IPS DF 6.9 (cell line): ENCODE measurements at regions not wholly inside any gene's neighbourhood (a gene's known extent, or its start where the extent isn't known, plus 50 kb on each side); places are given as distances from the start of the nearest gene placed in this dataset.

ENCODE experiments used
- DNase-seq: peaks from one replicate; pipeline ENCODE4 v3.0.0-alpha.2; 2013; ENCODE audit warnings: low read depth, low spot score
- H3K27ac ChIP-seq: one replicate; pipeline ENCODE4 v1.5.1; 2013; ENCODE audit warnings: low read length, control low read depth
- H3K27me3 ChIP-seq: 2 replicates; pipeline ENCODE4 v1.6.1; 2013; ENCODE audit warnings: mild to moderate bottlenecking, low read length; ENCODE audit not compliant: control insufficient read depth, insufficient read depth
- H3K36me3 ChIP-seq: 2 replicates; pipeline ENCODE4 v1.6.1; 2013; ENCODE audit warnings: low read length; ENCODE audit not compliant: control insufficient read depth, insufficient read depth
- H3K4me1 ChIP-seq: 2 replicates; pipeline ENCODE4 v1.6.1; 2013; ENCODE audit warnings: low read length; ENCODE audit not compliant: control insufficient read depth, insufficient read depth
- H3K4me3 ChIP-seq: 2 replicates; pipeline ENCODE4 v1.5.1; 2013; ENCODE audit warnings: mild to moderate bottlenecking, low read length
- H3K9me3 ChIP-seq: 2 replicates; pipeline ENCODE4 v1.6.1; 2013; ENCODE audit warnings: low read length, inconsistent platforms; ENCODE audit not compliant: control insufficient read depth, insufficient read depth
- WGBS: extraction: QIAGEN DNeasy Blood & Tissue Kit; methylation state at CpG from one replicate; pipeline ENCODE4 v1.1.7; 2013; ENCODE audit warnings: mixed read lengths, missing lambda C conversion rate; ENCODE audit not compliant: insufficient read length, insufficient coverage; 5-methylcytosine and 5-hydroxymethylcytosine counted together

GRCh38 chr13:48761256-48761655 lies 107.5 kb downstream of the CYSLTR2 start:
- WGBS: no CpG with 5 or more reads among the region's 2 CpGs
- H3K27me3 ChIP-seq: no peaks in the 10 kb centered on the region
- no peak for DNase-seq
- no peak overlapping the region for H3K27ac ChIP-seq
- no peaks in the 10 kb centered on the region for H3K9me3 ChIP-seq
- no peaks in the 10 kb centered on the region for H3K36me3 ChIP-seq
- H3K4me3 ChIP-seq: no peak overlapping the region
- peaks cover 2% of the 10 kb centered on the region; the same call in 1 of the 2 replicates for H3K4me1 ChIP-seq

- DNase-seq: peak; percentile 75
- no CpG with 5 or more reads among the region's 4 CpGs for WGBS
These were observed 115.5 kb downstream of the CYSLTR2 start for GRCh38 chr13:48769107-48769704.

GRCh38 chr13:48770372-48770771 lies 116.6 kb downstream of the CYSLTR2 start:
- no CpG with 5 or more reads among the region's 1 CpG for WGBS
- DNase-seq: no peak
- no peak overlapping the region for H3K27ac ChIP-seq
- no peaks in the 10 kb centered on the region for H3K9me3 ChIP-seq
- no peaks in the 10 kb centered on the region for H3K27me3 ChIP-seq
- no peaks in the 10 kb centered on the region for H3K4me1 ChIP-seq
- H3K36me3 ChIP-seq: no peaks in the 10 kb centered on the region
- H3K4me3 ChIP-seq: no peak overlapping the region

More at GRCh38 chr13:48769107-48769704, 115.5 kb downstream of the CYSLTR2 start:
- H3K9me3 ChIP-seq: no peaks in the 10 kb centered on the region
- no peak overlapping the region for H3K4me3 ChIP-seq
- H3K27me3 ChIP-seq: no peaks in the 10 kb centered on the region
- no peak overlapping the region for H3K27ac ChIP-seq
- no peaks in the 10 kb centered on the region for H3K4me1 ChIP-seq
- H3K36me3 ChIP-seq: no peaks in the 10 kb centered on the region

GRCh38 chr13:48772908-48773307 lies 119.2 kb downstream of the CYSLTR2 start:
- WGBS: no CpG with 5 or more reads among the region's 1 CpG
- H3K9me3 ChIP-seq: no peaks in the 10 kb centered on the region
- DNase-seq: no peak
- H3K4me1 ChIP-seq: no peaks in the 10 kb centered on the region
- no peaks in the 10 kb centered on the region for H3K36me3 ChIP-seq
- H3K27ac ChIP-seq: no peak overlapping the region
- no peaks in the 10 kb centered on the region for H3K27me3 ChIP-seq
- no peak overlapping the region for H3K4me3 ChIP-seq

GRCh38 chr13:48773531-48774275 lies 120.0 kb downstream of the CYSLTR2 start:
- H3K27me3 ChIP-seq: no peaks in the 10 kb centered on the region
- DNase-seq: no peak
- no peak overlapping the region for H3K4me3 ChIP-seq
- H3K36me3 ChIP-seq: no peaks in the 10 kb centered on the region
- WGBS: no CpG with 5 or more reads among the region's 2 CpGs
- no peaks in the 10 kb centered on the region for H3K9me3 ChIP-seq
- H3K27ac ChIP-seq: no peak overlapping the region
- H3K4me1 ChIP-seq: no peaks in the 10 kb centered on the region

GRCh38 chr13:48775285-48775684 lies 121.6 kb downstream of the CYSLTR2 start:
- DNase-seq: no peak
- no peak overlapping the region for H3K27ac ChIP-seq
- H3K4me1 ChIP-seq: no peaks in the 10 kb centered on the region
- no peak overlapping the region for H3K4me3 ChIP-seq
- H3K36me3 ChIP-seq: no peaks in the 10 kb centered on the region
- no CpG with 5 or more reads among the region's 2 CpGs for WGBS
- H3K9me3 ChIP-seq: no peaks in the 10 kb centered on the region
- no peaks in the 10 kb centered on the region for H3K27me3 ChIP-seq

- DNase-seq: no peak
These were observed 122.1 kb downstream of the CYSLTR2 start for GRCh38 chr13:48775804-48776203.

GRCh38 chr13:48776401-48776800 lies 122.7 kb downstream of the CYSLTR2 start:
- Histone ChIP-seq H3K4me1 (no peaks in the 10 kb centered on the region), H3K4me3 (no peak overlapping the region), H3K36me3 (no peaks in the 10 kb centered on the region), H3K27ac (no peak overlapping the region), H3K9me3 (no peaks in the 10 kb centered on the region), H3K27me3 (no peaks in the 10 kb centered on the region)
- WGBS: no CpG with 5 or more reads among the region's 1 CpG
- DNase-seq: no peak

More at GRCh38 chr13:48775804-48776203, 122.1 kb downstream of the CYSLTR2 start:
- Histone ChIP-seq H3K4me1 (no peaks in the 10 kb centered on the region), H3K27me3 (no peaks in the 10 kb centered on the region), H3K27ac (no peak overlapping the region), H3K4me3 (no peak overlapping the region), H3K36me3 (no peaks in the 10 kb centered on the region), H3K9me3 (no peaks in the 10 kb centered on the region)
- WGBS: no CpG with 5 or more reads among the region's 4 CpGs

GRCh38 chr13:48778610-48779009 lies 124.9 kb downstream of the CYSLTR2 start:
- Histone ChIP-seq H3K9me3 (no peaks in the 10 kb centered on the region), H3K27ac (no peak overlapping the region), H3K36me3 (no peaks in the 10 kb centered on the region), H3K27me3 (no peaks in the 10 kb centered on the region), H3K4me3 (no peak overlapping the region), H3K4me1 (no peaks in the 10 kb centered on the region)
- no peak for DNase-seq
- WGBS: no CpG with 5 or more reads among the region's 3 CpGs

GRCh38 chr13:48780713-48781341 lies 127.1 kb downstream of the CYSLTR2 start:
- Histone ChIP-seq H3K4me3 (no peak overlapping the region), H3K9me3 (no peaks in the 10 kb centered on the region), H3K4me1 (no peaks in the 10 kb centered on the region), H3K27ac (no peak overlapping the region), H3K36me3 (no peaks in the 10 kb centered on the region), H3K27me3 (no peaks in the 10 kb centered on the region)
- WGBS: no CpG with 5 or more reads among the region's 2 CpGs
- DNase-seq: no peak
